DND-41 (cell line): ENCODE measurements at regions not wholly inside any gene's neighbourhood (a gene's known extent, or its start where the extent isn't known, plus 50 kb on each side); places are given as distances from the start of the nearest gene placed in this dataset.

Source experiments
- ATAC-seq: fragments of 200-7000 bp; cut with Tn5 transposase; 3 replicates; pipeline ENCODE4 v1.9.1; 2021; ENCODE audit warnings: low read depth; ENCODE audit not compliant: insufficient read depth
- DNase-seq: peaks from one replicate; pipeline ENCODE4 v3.0.0-alpha.2; 2020
- H2AFZ ChIP-seq: 2 replicates; pipeline ENCODE4 v1.6.0; 2012; ENCODE audit warnings: low read depth, low read length
- H3K27ac ChIP-seq: 2 replicates; pipeline ENCODE4 v1.5.1; 2012; ENCODE audit warnings: low read length, inconsistent platforms
- H3K27me3 ChIP-seq: fragments of 200-600 bp; sonication (generic); 2 replicates; pipeline ENCODE4 v1.6.0; 2012; ENCODE audit warnings: low read length, mild to moderate bottlenecking, inconsistent platforms; ENCODE audit not compliant: insufficient read depth, poor library complexity
- H3K36me3 ChIP-seq: 2 replicates; pipeline ENCODE4 v1.5.1; 2012; ENCODE audit warnings: low read length, inconsistent platforms; ENCODE audit not compliant: insufficient read depth
- H3K4me1 ChIP-seq: 2 replicates; pipeline ENCODE4 v1.5.1; 2012; ENCODE audit warnings: mild to moderate bottlenecking, low read length; ENCODE audit not compliant: insufficient read depth
- H3K4me2 ChIP-seq: 2 replicates; pipeline ENCODE4 v1.6.0; 2012; ENCODE audit warnings: mild to moderate bottlenecking, moderate library complexity, low read length, inconsistent platforms; ENCODE audit not compliant: insufficient read depth
- H3K4me3 ChIP-seq, 2 experiments: fragments of 200-600 bp in 1 of 2; shearing (Covaris generic) in 1 of 2; 2 replicates each; pipeline ENCODE4 v1.5.1; 2012 to 2016; ENCODE audit warnings: inconsistent platforms in 2 of 2, low read length in 2 of 2, mild to moderate bottlenecking in 2 of 2, low read depth in 1 of 2, moderate library complexity in 1 of 2
- H3K79me2 ChIP-seq: 2 replicates; pipeline ENCODE4 v1.6.0; 2012; ENCODE audit warnings: low read length, inconsistent platforms; ENCODE audit not compliant: insufficient read depth
- H3K9ac ChIP-seq: 2 replicates; pipeline ENCODE4 v1.6.0; 2012; ENCODE audit warnings: low read depth, mild to moderate bottlenecking, inconsistent platforms, low read length, moderate library complexity
- H3K9me3 ChIP-seq: 2 replicates; pipeline ENCODE4 v1.5.1; 2012; ENCODE audit warnings: low read length, moderate library complexity, mild to moderate bottlenecking, inconsistent platforms; ENCODE audit not compliant: insufficient read depth, severe bottlenecking
- H4K20me1 ChIP-seq: 2 replicates; pipeline ENCODE4 v1.6.0; 2012; ENCODE audit warnings: low read length; ENCODE audit not compliant: insufficient read depth
- CTCF ChIP-seq: IDR thresholded peaks from 2 replicates; pipeline ENCODE4 v1.5.1; 2012; ENCODE audit warnings: borderline replicate concordance, low read length, moderate library complexity, mild to moderate bottlenecking; ENCODE audit not compliant: poor library complexity, severe bottlenecking; ENCODE audit errors: extremely low read depth
- EZH2 ChIP-seq: IDR thresholded peaks from 3 replicates; pipeline ENCODE4 v1.6.1; 2012; ENCODE audit warnings: borderline replicate concordance, low read depth, mild to moderate bottlenecking, moderate library complexity, low read length, inconsistent platforms; ENCODE audit not compliant: severe bottlenecking

GRCh38 chr5:137567226-137567625 lies 68.1 kb upstream of the SPOCK1 start:
- no peak for DNase-seq
- no peak overlapping the region for H3K4me3 ChIP-seq
- no peaks in the 10 kb centered on the region for H3K27me3 ChIP-seq
- no peaks in the 10 kb centered on the region for H3K9me3 ChIP-seq
- no peaks in the 10 kb centered on the region for H3K79me2 ChIP-seq
- H3K36me3 ChIP-seq: no peaks in the 10 kb centered on the region
- TF ChIP-seq EZH2: no peak
- TF ChIP-seq CTCF: no peak
- no peak overlapping the region for H3K4me2 ChIP-seq
- no peak overlapping the region for H2AFZ ChIP-seq
- H3K27ac ChIP-seq: no peak overlapping the region
- ATAC-seq: no peak
- no peak overlapping the region for H3K9ac ChIP-seq
- no peaks in the 10 kb centered on the region for H3K4me1 ChIP-seq
- H4K20me1 ChIP-seq: no peaks in the 10 kb centered on the region

GRCh38 chr5:137566780-137567179 lies 67.7 kb upstream of the SPOCK1 start:
- Histone ChIP-seq H3K27ac (no peak overlapping the region), H3K36me3 (no peaks in the 10 kb centered on the region), H3K79me2 (no peaks in the 10 kb centered on the region), H4K20me1 (no peaks in the 10 kb centered on the region), H3K4me2 (no peak overlapping the region), H3K9ac (no peak overlapping the region), H3K4me3 (no peak overlapping the region), H2AFZ (no peak overlapping the region), H3K27me3 (no peaks in the 10 kb centered on the region), H3K9me3 (no peaks in the 10 kb centered on the region), H3K4me1 (no peaks in the 10 kb centered on the region)
- ATAC-seq (no peak), DNase-seq (no peak)
- TF ChIP-seq CTCF (no peak), EZH2 (no peak)

DNA sequence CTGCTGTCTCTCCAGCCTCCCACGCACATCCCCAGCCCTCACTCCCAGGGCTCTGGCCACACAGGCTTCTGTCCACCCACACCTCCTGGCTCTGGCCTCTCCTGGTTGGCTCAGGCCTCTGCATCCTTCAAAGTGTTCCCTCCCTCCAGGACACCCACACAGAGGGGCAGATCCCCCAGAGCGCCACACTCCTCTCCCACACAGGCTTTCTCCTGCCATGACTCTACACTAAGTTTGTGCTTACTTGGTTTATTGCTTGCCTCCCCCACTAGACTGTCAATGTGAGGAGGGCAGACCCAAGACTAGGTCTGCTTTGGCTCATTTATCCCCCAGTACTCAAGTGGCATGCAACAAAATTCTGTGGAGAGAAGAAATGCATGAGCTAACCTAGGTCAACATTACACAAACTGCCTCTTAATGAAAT lies 67.0 kb upstream of the SPOCK1 start:
- H3K4me3 ChIP-seq: no peak overlapping the region
- no peaks in the 10 kb centered on the region for H4K20me1 ChIP-seq
- DNase-seq: no peak
- H3K36me3 ChIP-seq: no peaks in the 10 kb centered on the region
- H3K27me3 ChIP-seq: peaks cover 4% of the 10 kb centered on the region
- H2AFZ ChIP-seq: no peak overlapping the region
- no peaks in the 10 kb centered on the region for H3K79me2 ChIP-seq
- H3K9me3 ChIP-seq: no peaks in the 10 kb centered on the region
- ATAC-seq: no peak
- no peak overlapping the region for H3K9ac ChIP-seq
- H3K27ac ChIP-seq: no peak overlapping the region
- no peaks in the 10 kb centered on the region for H3K4me1 ChIP-seq
- TF ChIP-seq EZH2: no peak
- no peak for TF ChIP-seq CTCF
- H3K4me2 ChIP-seq: no peak overlapping the region

- no peak for DNase-seq
- Histone ChIP-seq H3K79me2 (no peaks in the 10 kb centered on the region), H3K27ac (no peak overlapping the region), H3K36me3 (no peaks in the 10 kb centered on the region), H4K20me1 (no peaks in the 10 kb centered on the region), H3K4me1 (no peaks in the 10 kb centered on the region), H3K9ac (no peak overlapping the region), H3K4me2 (no peak overlapping the region), H3K27me3 (peaks cover 4% of the 10 kb centered on the region), H2AFZ (no peak overlapping the region), H3K4me3 (no peak overlapping the region), H3K9me3 (no peaks in the 10 kb centered on the region)
- TF ChIP-seq EZH2: no peak
- TF ChIP-seq CTCF: no peak
- ATAC-seq: no peak
Measured at GRCh38 chr5:137565450-137565849, 66.3 kb upstream of the SPOCK1 start.
